MM.1S (cell line): ENCODE measurements at regions not wholly inside any gene's neighbourhood (a gene's known extent, or its start where the extent isn't known, plus 50 kb on each side); places are given as distances from the start of the nearest gene placed in this dataset.

Source experiments
- DNase-seq: peaks from one replicate; pipeline ENCODE4 v3.0.0-alpha.2; 2015
- H2AFZ ChIP-seq: fragments of 300-600 bp; sonication (generic); 2 replicates; pipeline ENCODE4 v1.6.0; 2016; ENCODE audit warnings: antibody characterized with exemption, low read length
- H3F3A ChIP-seq: fragments of 300-600 bp; sonication (generic); 2 replicates; pipeline ENCODE4 v1.6.1; 2016; ENCODE audit warnings: mild to moderate bottlenecking, antibody characterized with exemption, low read length, moderate library complexity, mixed read lengths; ENCODE audit not compliant: insufficient read depth
- H3K27ac ChIP-seq: fragments of 300-600 bp; sonication (generic); 2 replicates; pipeline ENCODE4 v1.5.1; 2016; ENCODE audit warnings: mild to moderate bottlenecking, low read length
- H3K27me3 ChIP-seq: fragments of 300-600 bp; sonication (generic); replicated peaks from 2 replicates; pipeline ENCODE4 v1.6.0; 2016; ENCODE audit warnings: low read length; ENCODE audit not compliant: insufficient read depth
- H3K36me3 ChIP-seq: fragments of 300-600 bp; sonication (generic); replicated peaks from 2 replicates; pipeline ENCODE4 v1.6.1; 2016; ENCODE audit warnings: mild to moderate bottlenecking, low read length, mixed read lengths; ENCODE audit not compliant: insufficient read depth
- H3K4me1 ChIP-seq: fragments of 300-600 bp; sonication (generic); 2 replicates; pipeline ENCODE4 v1.6.1; 2016; ENCODE audit warnings: low read length, mixed read lengths
- H3K4me2 ChIP-seq: fragments of 300-600 bp; sonication (generic); 2 replicates; pipeline ENCODE4 v1.6.0; 2016; ENCODE audit warnings: low read depth, low read length
- H3K4me3 ChIP-seq: fragments of 300-600 bp; sonication (generic); 2 replicates; pipeline ENCODE4 v1.5.1; 2016; ENCODE audit warnings: low read length, mixed read lengths
- H3K79me2 ChIP-seq: fragments of 300-600 bp; sonication (generic); 2 replicates; pipeline ENCODE4 v1.6.1; 2016; ENCODE audit warnings: mixed run types, low read length, mixed read lengths
- H3K9ac ChIP-seq: fragments of 300-600 bp; sonication (generic); 2 replicates; pipeline ENCODE4 v1.6.1; 2016; ENCODE audit warnings: low read length, mixed read lengths
- H3K9me2 ChIP-seq: fragments of 300-600 bp; sonication (generic); replicated peaks from 2 replicates; pipeline ENCODE4 v1.6.1; 2016; ENCODE audit warnings: mild to moderate bottlenecking, low read length, mixed read lengths; ENCODE audit not compliant: insufficient read depth
- H3K9me3 ChIP-seq: fragments of 300-600 bp; sonication (generic); replicated peaks from 2 replicates; pipeline ENCODE4 v1.6.1; 2016; ENCODE audit warnings: mild to moderate bottlenecking, low read length, mixed read lengths; ENCODE audit not compliant: insufficient read depth
- H4K20me1 ChIP-seq: fragments of 300-600 bp; sonication (generic); 2 replicates; pipeline ENCODE4 v1.6.1; 2016; ENCODE audit warnings: mild to moderate bottlenecking, low read length, moderate library complexity, mixed read lengths; ENCODE audit not compliant: insufficient read depth
- EZH2 ChIP-seq: fragments of 300-600 bp; sonication (generic); optimal IDR thresholded peaks from 2 replicates; pipeline ENCODE3; 2017; ENCODE audit warnings: low read depth, mild to moderate bottlenecking, antibody characterized with exemption, low read length, mixed read lengths
- EZH2phosphoT487 ChIP-seq: fragments of 300-600 bp; sonication (generic); IDR thresholded peaks from 2 replicates; pipeline ENCODE4 v1.6.1; 2018; ENCODE audit warnings: antibody characterized with exemption, low read length
- TF ChIP-seq, protein P1 (sequence below): fragments of 300-600 bp; sonication (generic); IDR thresholded peaks from 2 replicates; pipeline ENCODE4 v1.5.1; 2016; ENCODE audit warnings: antibody characterized with exemption, low read length, mixed read lengths

DNA sequence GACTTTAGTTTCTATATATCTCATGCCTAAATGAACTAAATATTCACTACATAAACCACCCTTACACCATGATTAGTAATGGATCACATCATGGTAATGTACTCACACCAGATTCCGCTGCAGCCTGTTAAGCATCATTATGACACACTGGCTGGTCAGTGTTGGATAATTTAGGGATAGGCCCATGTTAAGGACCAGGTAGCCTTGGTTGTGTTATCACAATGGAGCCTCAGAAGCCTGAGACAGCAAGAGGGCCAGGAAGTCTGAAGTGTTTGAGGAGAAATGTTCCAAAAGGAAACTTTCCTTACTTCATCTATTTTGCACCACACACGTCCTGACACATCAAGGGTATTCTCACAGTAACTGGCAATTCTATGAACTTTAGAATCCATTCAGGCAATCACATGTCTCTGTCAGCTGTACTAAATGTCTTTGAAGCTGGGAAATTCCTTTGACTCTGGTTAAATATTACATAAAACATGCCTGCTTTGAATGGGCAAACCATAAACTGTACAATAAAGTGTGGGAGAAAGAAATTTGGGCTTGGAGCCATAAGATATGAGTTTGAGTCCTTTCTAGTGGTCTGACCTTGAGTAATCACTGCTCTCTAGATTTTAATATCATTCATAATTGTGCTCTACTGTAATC lies 105.3 kb upstream of the DPT start:
- no peak for DNase-seq
- no peaks in the 10 kb centered on the region for H3K9me2 ChIP-seq
- no peaks in the 10 kb centered on the region for H3F3A ChIP-seq
- no peaks in the 10 kb centered on the region for H3K79me2 ChIP-seq
- no peak overlapping the region for H3K27ac ChIP-seq
- H2AFZ ChIP-seq, result no peak overlapping the region
- H3K36me3 ChIP-seq, result no peaks in the 10 kb centered on the region
- no peaks in the 10 kb centered on the region for H3K27me3 ChIP-seq
- H3K9ac ChIP-seq, result no peak overlapping the region
- no peaks in the 10 kb centered on the region for H3K9me3 ChIP-seq
- no peaks in the 10 kb centered on the region for H3K4me1 ChIP-seq
- no peak overlapping the region for H3K4me2 ChIP-seq
- no peak for TF ChIP-seq EZH2phosphoT487
- TF ChIP-seq, protein P1, sequence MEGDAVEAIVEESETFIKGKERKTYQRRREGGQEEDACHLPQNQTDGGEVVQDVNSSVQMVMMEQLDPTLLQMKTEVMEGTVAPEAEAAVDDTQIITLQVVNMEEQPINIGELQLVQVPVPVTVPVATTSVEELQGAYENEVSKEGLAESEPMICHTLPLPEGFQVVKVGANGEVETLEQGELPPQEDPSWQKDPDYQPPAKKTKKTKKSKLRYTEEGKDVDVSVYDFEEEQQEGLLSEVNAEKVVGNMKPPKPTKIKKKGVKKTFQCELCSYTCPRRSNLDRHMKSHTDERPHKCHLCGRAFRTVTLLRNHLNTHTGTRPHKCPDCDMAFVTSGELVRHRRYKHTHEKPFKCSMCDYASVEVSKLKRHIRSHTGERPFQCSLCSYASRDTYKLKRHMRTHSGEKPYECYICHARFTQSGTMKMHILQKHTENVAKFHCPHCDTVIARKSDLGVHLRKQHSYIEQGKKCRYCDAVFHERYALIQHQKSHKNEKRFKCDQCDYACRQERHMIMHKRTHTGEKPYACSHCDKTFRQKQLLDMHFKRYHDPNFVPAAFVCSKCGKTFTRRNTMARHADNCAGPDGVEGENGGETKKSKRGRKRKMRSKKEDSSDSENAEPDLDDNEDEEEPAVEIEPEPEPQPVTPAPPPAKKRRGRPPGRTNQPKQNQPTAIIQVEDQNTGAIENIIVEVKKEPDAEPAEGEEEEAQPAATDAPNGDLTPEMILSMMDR, result no peak
- no peak for TF ChIP-seq EZH2
- H3K4me3 ChIP-seq, result no peak overlapping the region
- no peaks in the 10 kb centered on the region for H4K20me1 ChIP-seq

DNA sequence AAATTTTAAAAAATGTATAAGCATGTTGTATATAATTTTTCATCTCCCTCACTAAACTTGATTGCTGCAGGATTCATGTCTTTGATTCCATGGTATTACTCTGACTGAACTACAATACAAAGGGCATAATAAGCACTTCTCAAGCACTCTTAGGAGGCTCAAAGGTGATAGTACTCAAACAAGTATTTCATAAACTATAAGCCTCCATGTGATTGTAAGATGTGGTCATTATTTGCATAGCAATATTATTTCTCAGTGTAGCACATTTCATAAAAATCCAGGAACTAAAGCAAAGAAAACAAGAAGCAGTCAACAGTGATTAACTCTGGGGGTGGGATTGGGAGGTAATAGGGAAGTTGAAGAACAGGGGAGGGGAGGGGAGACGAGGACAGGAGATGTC lies 106.2 kb upstream of the DPT start:
- Histone ChIP-seq H3K9me3 (no peaks in the 10 kb centered on the region), H3K4me2 (no peak overlapping the region), H3K4me1 (no peaks in the 10 kb centered on the region), H2AFZ (no peak overlapping the region), H3K9me2 (no peaks in the 10 kb centered on the region), H3K27me3 (no peaks in the 10 kb centered on the region), H3F3A (no peaks in the 10 kb centered on the region), H3K9ac (no peak overlapping the region), H3K36me3 (no peaks in the 10 kb centered on the region), H3K4me3 (no peak overlapping the region), H3K79me2 (no peaks in the 10 kb centered on the region), H3K27ac (no peak overlapping the region), H4K20me1 (no peaks in the 10 kb centered on the region)
- TF ChIP-seq, protein P1, result no peak
- no peak for TF ChIP-seq EZH2phosphoT487
- TF ChIP-seq EZH2, result no peak
- DNase-seq, result no peak

DNA sequence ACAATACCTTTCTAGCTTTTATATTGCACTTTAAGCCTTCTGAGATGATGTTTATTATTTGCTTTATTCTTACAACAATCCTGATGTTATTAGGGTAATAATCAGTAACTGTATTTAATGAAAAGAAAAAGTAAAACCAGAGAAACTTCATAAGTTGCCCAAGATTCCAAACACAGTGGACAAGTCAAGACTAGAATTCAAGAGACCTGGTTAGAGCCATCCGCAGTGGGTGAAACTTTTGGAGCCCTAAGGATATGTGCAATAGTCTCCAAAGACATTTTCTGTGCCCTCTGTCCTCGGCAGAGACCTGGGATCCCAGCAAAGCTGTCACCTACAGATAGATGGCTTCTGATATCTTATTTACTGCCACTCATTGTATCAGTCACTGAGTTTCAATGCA lies 106.8 kb upstream of the DPT start:
- no peak overlapping the region for H3K4me3 ChIP-seq
- no peaks in the 10 kb centered on the region for H3K9me2 ChIP-seq
- H3K4me1 ChIP-seq, result no peaks in the 10 kb centered on the region
- H3K36me3 ChIP-seq, result no peaks in the 10 kb centered on the region
- no peaks in the 10 kb centered on the region for H3K9me3 ChIP-seq
- no peak overlapping the region for H3K9ac ChIP-seq
- DNase-seq, result no peak
- TF ChIP-seq EZH2phosphoT487, result no peak
- TF ChIP-seq EZH2, result no peak
- TF ChIP-seq, protein P1, result no peak
- H4K20me1 ChIP-seq, result no peaks in the 10 kb centered on the region
- H3K27me3 ChIP-seq, result no peaks in the 10 kb centered on the region
- H3K79me2 ChIP-seq, result no peaks in the 10 kb centered on the region
- no peak overlapping the region for H3K4me2 ChIP-seq
- no peaks in the 10 kb centered on the region for H3F3A ChIP-seq
- 0 out of 2 replicates have a peak overlapping the region, but pooled peaks have one; percentile 5 for H2AFZ ChIP-seq
- H3K27ac ChIP-seq, result no peak overlapping the region
